Neural crest cell (in vitro differentiated cells): ENCODE measurements at regions not wholly inside any gene's neighbourhood (a gene's known extent, or its start where the extent isn't known, plus 50 kb on each side); places are given as distances from the start of the nearest gene placed in this dataset.

Source experiments
- DNase-seq: peaks from one replicate; pipeline ENCODE4 v3.0.0; 2021; ENCODE audit warnings: low read depth, mixed read lengths, low spot score
- H3K27ac Mint-ChIP-seq: one replicate; pipeline ENCODE4 v1.8.0; 2021; ENCODE audit warnings: mild to moderate bottlenecking, mixed read lengths; ENCODE audit not compliant: unreplicated experiment
- H3K27me3 Mint-ChIP-seq: 2 replicates; pipeline ENCODE4 v1.8.0; 2021; ENCODE audit warnings: low read depth, mild to moderate bottlenecking, mixed read lengths
- H3K36me3 Mint-ChIP-seq: 2 replicates; pipeline ENCODE4 v1.8.0; 2021; ENCODE audit warnings: low read depth, mild to moderate bottlenecking, mixed read lengths
- H3K4me1 Mint-ChIP-seq: 2 replicates; pipeline ENCODE4 v1.8.0; 2021; ENCODE audit warnings: mixed read lengths
- H3K4me3 Mint-ChIP-seq: one replicate; pipeline ENCODE4 v1.8.0; 2021; ENCODE audit warnings: mild to moderate bottlenecking, mixed read lengths
- H3K9me3 Mint-ChIP-seq: 2 replicates; pipeline ENCODE4 v1.8.0; 2021; ENCODE audit warnings: mixed read lengths
- TF ChIP-seq, protein P1 (sequence below): fragments of 200-600 bp; sonication (generic); conservative IDR thresholded peaks from 2 replicates; pipeline ENCODE4 v1.5.0; 2021; ENCODE audit warnings: antibody characterized with exemption, mild to moderate bottlenecking

DNA sequence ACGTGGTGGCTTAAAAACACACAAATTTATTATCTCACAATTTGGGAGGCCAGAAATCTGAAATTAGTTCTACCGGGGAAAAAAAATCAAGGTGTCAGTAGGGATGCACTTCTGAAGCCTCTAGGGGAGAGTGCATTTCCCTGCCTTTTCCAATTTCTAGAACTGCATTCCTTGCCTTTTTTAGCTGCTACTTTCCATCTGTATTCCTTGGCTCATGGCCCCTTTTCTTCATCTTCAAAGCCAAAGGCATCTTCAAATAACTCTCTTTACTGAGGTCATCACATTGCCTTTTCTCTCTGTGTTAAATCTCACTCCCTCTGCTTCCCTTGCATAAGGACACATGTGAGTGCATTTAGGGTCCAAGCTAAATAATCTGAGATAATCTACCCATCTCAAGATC is 69.5 kb upstream of the NEO1 start:
- H3K4me3 Mint-ChIP-seq, result no peak overlapping the region
- TF ChIP-seq, protein P1, sequence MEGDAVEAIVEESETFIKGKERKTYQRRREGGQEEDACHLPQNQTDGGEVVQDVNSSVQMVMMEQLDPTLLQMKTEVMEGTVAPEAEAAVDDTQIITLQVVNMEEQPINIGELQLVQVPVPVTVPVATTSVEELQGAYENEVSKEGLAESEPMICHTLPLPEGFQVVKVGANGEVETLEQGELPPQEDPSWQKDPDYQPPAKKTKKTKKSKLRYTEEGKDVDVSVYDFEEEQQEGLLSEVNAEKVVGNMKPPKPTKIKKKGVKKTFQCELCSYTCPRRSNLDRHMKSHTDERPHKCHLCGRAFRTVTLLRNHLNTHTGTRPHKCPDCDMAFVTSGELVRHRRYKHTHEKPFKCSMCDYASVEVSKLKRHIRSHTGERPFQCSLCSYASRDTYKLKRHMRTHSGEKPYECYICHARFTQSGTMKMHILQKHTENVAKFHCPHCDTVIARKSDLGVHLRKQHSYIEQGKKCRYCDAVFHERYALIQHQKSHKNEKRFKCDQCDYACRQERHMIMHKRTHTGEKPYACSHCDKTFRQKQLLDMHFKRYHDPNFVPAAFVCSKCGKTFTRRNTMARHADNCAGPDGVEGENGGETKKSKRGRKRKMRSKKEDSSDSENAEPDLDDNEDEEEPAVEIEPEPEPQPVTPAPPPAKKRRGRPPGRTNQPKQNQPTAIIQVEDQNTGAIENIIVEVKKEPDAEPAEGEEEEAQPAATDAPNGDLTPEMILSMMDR, result no peak
- H3K27me3 Mint-ChIP-seq, result peaks cover 24% of the 10 kb centered on the region
- peaks cover 7% of the 10 kb centered on the region for H3K9me3 Mint-ChIP-seq
- H3K27ac Mint-ChIP-seq, result no peak overlapping the region
- H3K4me1 Mint-ChIP-seq, result no peaks in the 10 kb centered on the region
- no peak for DNase-seq
- H3K36me3 Mint-ChIP-seq, result no peaks in the 10 kb centered on the region

DNA sequence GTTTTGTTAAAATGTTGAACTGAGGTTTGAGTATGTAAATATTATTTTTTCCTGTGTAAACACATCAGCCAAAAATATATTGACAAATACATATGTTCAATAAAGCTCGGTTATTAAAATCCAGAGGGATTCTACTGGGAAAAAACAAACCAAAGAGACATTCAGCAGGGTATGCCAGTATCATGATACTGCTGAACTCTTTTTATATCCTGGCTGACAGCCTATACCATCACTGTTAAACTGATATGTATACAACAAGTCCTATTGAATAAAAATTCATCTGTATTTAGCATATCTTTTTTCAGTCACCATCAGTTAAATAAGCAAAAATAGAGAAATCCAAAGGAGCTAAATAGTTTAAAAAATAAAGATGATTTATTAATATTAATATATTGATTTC is 71.6 kb upstream of the NEO1 start:
- DNase-seq, result no peak
- TF ChIP-seq, protein P1, result no peak
- Mint-ChIP-seq H3K36me3 (no peaks in the 10 kb centered on the region), H3K27ac (no peak overlapping the region), H3K27me3 (peaks cover 19% of the 10 kb centered on the region), H3K4me1 (no peaks in the 10 kb centered on the region), H3K4me3 (no peak overlapping the region), H3K9me3 (peaks cover 7% of the 10 kb centered on the region)

DNA sequence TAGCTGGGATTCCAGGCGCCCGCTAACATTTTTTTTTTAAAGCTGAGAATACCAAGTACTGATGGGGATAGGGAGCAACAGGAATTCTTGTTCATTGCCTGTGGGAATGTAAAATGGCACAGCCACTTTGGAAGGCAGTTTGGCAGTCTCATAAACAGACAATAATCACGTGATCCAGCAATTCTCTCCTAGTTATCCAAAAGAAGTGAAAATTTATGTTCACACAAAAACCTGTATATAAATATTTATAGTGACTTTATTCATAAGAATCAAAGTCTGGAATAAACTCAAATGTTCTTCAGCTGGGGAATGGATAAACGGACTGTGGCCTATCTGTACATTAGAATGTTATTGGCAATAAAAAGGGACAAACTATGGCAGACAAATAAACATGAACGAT is 72.5 kb upstream of the NEO1 start:
- H3K27ac Mint-ChIP-seq, result no peak overlapping the region
- no peaks in the 10 kb centered on the region for H3K4me1 Mint-ChIP-seq
- no peaks in the 10 kb centered on the region for H3K36me3 Mint-ChIP-seq
- peaks cover 19% of the 10 kb centered on the region for H3K27me3 Mint-ChIP-seq
- peaks cover 7% of the 10 kb centered on the region for H3K9me3 Mint-ChIP-seq
- TF ChIP-seq, protein P1, result no peak
- no peak overlapping the region for H3K4me3 Mint-ChIP-seq
- no peak for DNase-seq

DNA sequence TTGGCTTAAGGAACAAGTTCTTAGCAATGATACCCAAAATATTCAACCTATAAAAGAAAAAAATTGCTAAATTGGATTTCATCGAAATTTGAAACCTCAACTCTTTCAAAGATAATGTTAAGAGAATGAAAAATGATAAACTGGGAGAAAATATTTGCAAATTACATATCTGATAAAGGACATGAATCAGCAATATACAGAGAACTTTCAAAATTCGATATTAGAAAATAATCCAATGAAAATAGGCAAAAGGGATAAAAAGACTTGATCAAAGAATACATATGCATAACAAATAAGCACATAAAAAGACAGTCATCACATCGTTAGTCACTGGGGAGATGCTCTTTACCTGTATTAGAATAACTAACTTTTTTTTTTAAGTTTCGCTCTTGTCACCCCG is 73.0 kb upstream of the NEO1 start:
- no peak overlapping the region for H3K27ac Mint-ChIP-seq
- no peak for DNase-seq
- peaks cover 5% of the 10 kb centered on the region for H3K9me3 Mint-ChIP-seq
- H3K4me1 Mint-ChIP-seq, result no peaks in the 10 kb centered on the region
- no peak overlapping the region for H3K4me3 Mint-ChIP-seq
- peaks cover 17% of the 10 kb centered on the region for H3K27me3 Mint-ChIP-seq
- H3K36me3 Mint-ChIP-seq, result no peaks in the 10 kb centered on the region
- TF ChIP-seq, protein P1, result no peak

DNA sequence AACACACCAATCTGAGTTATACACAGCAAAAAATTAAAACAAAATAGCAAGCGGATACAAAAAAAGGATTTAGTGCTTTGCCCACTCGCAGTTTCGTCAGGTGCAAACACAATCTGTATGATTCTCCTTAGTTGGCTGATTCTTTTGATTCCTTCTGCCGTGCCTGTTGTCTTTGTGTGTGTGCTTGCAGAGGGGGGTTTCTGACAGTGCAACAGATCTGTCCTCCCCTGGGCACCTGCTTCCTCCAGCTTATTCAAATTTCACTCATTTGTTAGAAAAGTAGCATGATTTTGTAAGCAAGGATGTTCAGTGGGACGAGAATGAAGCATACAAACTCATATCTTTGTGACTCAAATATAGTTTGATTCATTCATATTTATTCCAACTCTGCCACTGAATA is 74.0 kb upstream of the NEO1 start:
- no peaks in the 10 kb centered on the region for H3K9me3 Mint-ChIP-seq
- H3K4me1 Mint-ChIP-seq, result no peaks in the 10 kb centered on the region
- H3K27ac Mint-ChIP-seq, result no peak overlapping the region
- TF ChIP-seq, protein P1, result no peak
- peaks cover 11% of the 10 kb centered on the region for H3K27me3 Mint-ChIP-seq
- no peak for DNase-seq
- no peaks in the 10 kb centered on the region for H3K36me3 Mint-ChIP-seq
- H3K4me3 Mint-ChIP-seq, result no peak overlapping the region

DNA sequence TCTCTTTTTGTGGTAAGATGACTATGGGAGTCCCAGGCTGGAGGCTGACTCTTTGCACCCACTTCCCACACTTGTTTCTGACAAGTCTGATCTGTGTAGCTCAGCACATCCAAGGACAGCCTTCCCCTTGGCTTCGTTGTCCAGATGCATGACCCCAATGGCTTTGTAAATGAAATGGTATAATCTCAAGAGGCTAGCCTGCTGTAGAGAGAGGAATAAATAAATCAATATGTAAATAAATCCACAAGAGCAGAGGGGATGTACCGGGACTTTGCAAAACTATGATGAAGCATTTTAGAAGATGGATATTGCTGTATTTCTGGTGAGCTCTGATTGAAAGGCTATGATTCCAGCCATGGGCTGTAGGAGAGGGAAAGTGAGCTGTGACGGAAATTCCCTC is 79.9 kb upstream of the NEO1 start:
- Mint-ChIP-seq H3K4me1 (no peaks in the 10 kb centered on the region), H3K27me3 (peaks cover 3% of the 10 kb centered on the region), H3K9me3 (no peaks in the 10 kb centered on the region), H3K4me3 (no peak overlapping the region), H3K36me3 (no peaks in the 10 kb centered on the region), H3K27ac (no peak overlapping the region)
- no peak for DNase-seq
- TF ChIP-seq, protein P1, result no peak
